NCI-H2196 treated with DMSO at 0.1 percent for 48 hours (cell line): ENCODE measurements at regions not wholly inside any gene's neighbourhood (a gene's known extent, or its start where the extent isn't known, plus 50 kb on each side); places are given as distances from the start of the nearest gene placed in this dataset.

ENCODE experiments used
- DNase-seq: peaks from one replicate; lab custom pipeline; 2025; ENCODE audit not compliant: unreplicated experiment; lab: John Stamatoyannopoulos, UW

DNA sequence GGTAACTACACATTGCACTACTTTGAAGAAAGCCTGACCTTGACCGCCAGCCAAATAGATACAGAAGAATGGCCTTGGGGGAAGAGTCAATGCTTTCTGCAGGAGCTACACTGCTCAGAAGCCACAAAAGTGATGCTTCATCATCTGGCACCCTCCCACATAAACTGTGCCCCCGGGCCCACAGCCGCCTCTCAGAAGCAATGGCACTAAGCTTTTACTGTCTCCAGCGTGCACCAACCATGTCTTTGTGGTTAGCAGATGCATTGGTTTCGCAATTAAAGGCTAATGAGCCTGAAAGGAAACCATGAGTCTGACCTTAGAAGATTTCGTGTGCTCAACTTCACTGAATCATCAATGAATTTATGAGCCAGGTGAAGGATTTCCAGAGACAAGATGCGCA, 209.4 kb upstream of the TRIB2 start:
- no peak for DNase-seq

DNA sequence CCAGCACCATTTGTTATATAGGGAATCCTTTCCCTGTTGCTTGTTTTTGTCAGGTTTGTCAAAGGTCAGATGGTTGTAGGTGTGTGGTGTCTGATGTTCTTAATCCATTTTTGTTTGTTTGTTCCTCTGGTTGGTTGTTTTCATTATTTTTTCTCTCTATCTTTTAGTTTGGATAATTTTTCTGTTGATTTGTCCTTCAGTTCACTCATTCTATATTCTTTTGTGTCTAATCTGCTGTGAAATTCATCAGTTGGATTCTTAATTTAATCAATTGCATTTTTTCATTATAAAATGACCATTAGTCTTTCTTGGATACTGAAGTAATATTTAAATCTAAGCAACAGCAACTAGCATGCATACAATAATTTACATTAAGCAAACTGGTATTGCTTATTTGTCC, 206.7 kb upstream of the TRIB2 start:
- no peak for DNase-seq

DNA sequence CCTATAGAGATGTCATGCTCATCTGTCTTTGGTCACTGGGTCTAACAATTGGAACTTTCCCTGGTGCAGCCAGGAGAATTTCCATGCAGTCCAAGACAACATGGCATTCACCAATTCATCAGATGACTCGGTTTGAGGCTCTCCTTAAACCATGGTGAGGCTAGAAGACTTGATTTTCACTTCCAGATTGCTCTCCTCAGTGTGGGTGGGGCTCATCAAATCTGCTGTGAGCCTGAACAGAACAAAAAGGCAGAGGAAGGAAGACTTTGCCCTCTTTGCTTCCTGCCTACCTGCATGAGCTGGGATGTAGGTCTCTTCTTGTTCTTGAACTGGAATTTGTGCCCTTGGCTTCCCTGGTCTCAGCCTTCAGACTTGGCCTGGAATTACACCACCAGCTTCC, 203.4 kb upstream of the TRIB2 start:
- DNase-seq, result no peak

DNA sequence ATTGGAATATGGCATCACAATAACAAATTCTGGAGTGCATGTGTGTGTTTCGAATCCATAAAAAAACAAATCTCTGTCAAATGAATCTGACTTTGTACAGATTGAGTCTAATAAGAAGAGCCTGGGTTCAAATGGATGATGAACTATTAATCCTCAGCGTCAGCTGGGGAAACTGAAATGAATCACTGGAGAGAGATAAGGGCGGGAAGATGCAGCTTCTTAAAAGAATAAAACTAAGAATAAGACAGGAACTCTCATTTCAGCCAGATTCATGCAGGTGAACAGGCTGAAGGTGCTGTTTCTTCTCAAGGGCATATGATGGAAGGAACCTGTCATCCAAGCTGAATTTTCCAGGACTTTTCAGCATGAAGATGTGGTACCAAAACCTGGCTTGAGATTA, 202.6 kb upstream of the TRIB2 start:
- DNase-seq, result no peak

DNA sequence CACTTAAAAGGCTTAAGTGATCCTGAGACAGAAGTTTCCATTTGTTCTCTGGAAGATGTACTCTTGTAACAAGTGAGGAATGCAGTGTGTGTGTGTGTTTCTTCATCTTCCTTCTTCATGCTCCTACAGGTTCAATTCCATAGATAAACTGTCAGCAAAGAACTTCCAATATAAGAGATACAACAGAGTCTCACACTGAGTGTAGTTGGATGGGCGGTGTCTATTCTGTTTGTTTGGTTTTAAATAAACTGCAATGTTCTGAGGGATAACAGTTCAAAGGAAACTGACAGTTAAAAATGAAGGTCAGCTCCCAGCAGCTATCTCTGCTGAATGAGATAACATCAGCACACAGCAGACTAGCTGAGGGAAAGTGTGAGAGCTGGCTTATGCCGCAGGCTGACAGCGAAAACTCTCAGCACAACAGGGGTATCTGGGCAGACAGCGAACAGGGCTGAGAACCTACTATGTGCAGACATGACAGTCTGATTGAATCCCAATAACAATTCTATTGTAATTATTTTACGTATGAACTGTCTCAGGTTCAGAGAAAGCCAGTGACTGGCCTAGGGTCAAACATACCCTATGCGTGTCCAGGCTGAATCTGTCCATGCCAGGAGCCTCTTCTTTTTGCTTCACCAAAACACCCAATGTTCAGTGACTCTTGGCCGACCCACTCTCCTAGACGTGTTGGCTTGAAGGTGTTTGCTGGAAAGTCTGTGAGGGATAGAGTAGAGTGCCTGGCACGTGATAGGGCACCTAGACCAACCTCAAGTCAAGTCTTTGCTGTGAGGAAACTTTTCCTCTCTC, 201.9 kb upstream of the TRIB2 start:
- DNase-seq, result no peak

DNA sequence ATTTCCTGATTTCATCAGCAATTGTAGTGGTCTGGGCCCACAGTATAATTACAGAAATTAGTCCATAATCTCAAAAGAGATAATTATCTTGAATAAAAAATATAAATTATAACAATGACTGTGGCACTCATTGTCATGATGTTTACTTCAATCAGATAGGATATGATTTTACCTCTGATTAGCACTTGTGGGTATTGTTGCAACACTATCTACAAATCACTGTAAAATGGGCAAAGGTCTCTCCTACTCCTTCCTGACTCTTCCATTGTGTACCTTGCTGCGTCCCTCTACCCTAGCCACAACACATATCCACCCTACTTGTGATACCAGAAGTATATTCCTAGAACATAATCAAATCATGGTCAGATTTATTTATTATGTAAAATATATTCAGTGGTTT, 200.9 kb upstream of the TRIB2 start:
- DNase-seq, result no peak

DNA sequence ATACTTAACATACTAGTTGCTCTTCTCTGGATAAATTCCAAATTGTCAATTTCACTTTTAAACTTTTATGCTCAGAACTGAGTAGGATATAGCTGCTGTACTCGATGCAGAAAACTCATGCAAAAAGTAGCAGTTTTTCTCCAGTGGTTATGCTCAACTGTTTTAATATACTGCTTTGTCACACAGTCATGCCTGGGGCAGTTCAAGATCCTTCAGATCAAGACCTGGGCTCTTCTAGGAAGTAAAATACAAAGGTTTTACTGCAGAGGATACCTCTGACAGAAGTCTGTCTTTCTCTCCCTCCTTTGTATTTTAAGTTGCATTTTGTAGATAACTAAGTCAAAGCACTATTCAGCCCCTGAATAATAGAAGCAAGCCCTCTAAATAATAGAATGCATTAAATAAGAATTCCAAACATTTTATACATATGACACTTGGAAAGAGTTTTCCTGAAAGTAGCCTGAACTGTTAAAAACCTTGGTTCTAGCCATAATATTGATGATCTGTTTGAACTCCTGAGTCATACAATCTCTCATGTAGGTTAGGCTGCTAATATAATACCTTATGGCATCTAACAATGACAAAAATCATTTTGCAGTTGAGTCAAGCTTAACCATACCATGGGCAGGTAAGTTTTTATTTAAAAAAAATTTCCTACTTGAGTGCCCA, 183.3 kb upstream of the TRIB2 start:
- no peak for DNase-seq

DNA sequence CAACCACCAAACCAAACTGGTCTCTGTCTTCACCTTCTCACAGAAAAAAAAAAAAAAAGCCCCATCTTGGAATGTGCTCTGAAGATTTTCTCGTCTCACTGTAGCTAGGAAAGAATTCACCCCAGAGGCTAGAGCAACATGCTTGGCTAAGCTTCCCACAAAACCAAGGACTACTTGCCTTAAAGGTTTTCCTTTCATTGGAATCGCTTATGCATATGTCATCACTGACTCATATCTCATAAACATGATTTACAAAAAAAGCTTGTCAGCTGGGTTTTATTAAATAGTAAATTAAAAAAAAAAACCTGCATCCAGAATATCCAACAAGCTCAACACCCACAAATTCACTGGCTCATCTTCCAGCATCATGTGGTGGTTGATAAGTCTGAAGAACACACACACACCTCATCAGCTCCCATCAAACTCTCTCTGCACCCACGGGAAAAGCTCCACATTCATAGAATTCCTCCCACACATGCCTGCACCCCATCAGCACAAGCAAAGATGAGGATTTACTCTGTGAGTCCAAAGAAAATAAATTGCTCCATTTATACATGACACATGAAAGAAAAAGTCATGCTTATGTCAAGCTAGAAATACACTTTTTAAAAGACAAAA, 182.0 kb upstream of the TRIB2 start:
- DNase-seq, result no peak

DNA sequence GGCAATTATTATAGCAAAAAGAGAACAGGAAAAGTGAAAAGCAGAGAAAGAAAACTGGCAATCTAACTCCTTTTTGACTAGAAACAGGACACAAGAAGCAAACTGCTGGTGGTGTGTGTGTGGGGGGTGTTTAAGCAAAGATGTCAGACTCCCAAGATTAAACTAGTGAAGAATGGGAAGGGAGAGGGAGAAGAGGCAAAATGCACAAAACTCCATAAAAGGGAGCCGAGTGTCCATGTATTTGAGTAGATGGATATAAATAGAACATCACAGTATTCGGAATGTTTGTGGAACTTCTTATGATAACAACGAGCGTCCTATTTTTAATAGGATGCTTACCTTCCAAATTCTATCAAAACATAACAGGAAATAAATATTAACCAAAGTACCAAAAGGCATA, 179.8 kb upstream of the TRIB2 start:
- no peak for DNase-seq

DNA sequence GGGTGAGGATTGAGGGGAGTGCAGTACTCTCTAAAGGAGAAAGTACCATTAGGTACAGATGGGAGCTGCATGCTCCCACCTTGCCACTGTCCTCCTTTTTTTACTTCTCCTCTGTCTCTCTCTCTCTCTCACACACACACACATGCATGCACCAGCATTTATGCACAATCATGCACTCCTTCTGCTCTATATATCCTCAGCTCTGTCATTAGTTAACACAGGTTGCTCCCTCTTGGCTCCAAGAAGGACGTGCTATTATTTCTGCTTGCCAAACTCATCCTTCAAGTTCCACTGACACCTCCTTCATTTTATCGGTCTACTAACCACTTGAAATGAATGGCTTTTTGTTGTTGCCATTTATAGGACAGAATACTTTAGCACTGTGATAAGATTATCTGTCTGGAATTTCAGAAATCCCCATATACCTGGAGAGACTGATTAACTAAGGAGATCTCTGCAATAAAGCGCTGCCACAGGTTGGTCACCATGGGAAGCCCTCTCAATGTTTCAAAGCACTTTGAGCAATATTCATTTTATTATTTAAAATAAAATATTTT, 178.5 kb upstream of the TRIB2 start:
- DNase-seq, result no peak

DNA sequence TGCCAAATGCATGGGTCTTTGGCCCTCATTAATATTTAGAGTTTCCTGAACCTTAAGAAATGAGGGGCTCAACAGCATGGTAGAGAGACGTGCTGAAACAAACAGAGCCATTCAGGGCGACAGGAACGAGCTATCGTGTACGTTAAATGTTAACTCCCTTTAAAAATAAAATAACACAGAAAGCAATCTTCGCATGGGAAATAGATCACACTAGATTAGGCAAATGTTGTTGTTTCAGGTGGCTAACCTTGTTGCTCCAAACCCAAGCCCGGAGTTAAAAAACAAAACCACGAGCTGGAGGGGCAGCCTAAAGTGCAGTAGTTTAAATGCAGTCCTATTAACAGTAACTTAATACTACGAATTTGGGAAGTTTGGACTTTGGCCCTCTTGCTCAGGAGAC, 177.4 kb upstream of the TRIB2 start:
- DNase-seq, result no peak

DNA sequence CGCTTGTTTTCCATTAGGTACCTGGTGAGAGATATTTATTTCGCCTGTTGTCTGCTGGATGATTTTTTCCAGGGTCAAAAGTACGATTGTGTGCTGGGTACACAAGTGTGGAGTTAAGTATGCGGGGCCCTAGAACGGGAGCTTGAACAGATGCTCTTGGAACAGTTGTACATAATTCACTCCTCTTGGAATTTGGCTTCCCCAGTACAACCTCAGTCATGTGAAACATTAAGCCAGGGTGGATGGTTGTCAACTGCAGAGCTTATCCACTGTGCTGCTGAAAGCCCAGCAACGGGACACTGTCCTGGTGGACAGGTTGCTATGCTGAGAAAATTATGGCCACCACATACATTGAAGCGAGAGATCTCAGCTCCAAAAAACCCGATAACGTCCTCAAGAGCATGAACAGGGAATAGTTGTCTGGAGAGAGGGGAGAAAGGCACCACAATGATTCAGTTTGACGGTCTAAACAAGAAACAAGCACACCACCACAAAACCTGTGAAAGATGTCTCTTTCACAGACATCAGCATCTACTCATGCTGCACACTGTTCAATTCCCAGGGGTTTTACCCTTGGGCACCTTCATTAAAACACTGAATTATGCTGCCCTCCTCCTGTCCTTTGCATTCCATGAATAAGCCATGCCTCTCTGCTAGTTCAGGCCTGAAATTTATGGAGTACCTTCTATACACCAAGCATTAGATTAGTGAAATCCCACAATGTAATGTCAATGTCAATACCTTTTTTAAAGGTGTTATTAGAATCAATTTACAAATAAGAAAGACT, 176.8 kb upstream of the TRIB2 start:
- DNase-seq, result no peak

DNA sequence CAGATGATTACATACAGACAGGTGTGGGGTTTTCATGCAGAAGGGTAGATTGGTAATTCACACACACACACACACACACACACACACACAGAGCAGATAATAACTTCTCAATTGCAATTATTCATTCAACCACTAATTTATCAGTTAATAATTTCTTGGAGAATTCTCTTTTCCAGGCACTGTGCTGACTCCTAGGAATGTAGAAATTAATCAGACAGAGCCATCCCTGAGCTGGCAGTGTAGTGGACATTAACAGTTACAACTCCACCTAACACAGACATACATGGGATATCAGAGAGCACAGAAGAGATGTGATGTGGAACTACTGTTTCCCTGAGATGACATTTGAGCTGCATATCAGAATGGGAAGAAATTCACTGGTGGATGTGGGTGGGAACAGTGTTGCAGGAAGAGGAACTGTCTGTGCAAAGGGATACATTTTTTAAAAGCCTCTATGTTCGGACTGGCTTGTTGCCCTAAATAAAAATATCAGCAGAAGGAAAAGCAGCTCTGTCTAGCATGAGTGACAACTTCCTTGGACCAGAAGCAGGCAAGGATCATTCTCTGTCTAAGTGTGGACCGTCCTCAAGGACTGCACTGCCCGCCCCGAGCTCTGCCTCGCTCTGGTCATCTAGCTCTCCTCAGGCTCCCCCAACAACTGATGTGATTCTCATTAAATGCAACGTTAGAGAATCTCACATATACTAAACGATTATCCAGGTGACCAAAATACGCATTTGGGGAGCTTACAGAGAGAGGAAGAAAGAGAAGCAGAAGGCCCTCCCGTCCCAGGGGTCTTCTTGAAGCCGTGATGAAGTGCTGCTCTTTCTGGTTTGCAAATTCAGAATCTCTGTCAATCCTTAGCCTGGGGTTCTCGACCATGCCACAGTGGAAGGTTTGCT, 173.4 kb upstream of the TRIB2 start:
- no peak for DNase-seq

DNA sequence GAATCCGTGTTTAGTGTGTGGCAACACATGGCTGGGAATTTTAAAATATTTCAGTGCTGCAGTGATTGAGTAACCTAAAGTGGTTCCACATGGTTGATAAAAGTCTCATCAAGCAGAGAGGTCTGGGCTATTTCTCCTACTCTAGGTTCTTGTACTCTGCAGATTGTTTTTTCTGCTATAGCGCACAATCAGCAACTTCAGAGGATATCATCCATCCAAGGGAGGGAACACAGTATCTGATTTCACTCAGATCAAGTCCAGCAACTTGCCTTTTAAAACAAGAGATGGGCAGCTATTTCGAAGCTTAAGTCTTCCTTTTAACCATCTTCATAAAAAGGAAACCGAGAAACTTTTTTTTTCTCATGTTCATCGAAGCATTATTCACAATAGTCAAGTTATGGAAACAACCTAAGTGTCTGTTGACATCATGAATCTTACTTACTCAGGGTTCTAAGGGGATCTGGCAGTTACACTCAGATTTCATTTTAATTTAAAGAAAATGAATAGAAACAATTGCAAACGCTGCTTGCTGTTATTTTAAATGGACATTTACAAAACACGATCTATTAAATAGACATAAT, 172.7 kb upstream of the TRIB2 start:
- DNase-seq, result no peak

DNA sequence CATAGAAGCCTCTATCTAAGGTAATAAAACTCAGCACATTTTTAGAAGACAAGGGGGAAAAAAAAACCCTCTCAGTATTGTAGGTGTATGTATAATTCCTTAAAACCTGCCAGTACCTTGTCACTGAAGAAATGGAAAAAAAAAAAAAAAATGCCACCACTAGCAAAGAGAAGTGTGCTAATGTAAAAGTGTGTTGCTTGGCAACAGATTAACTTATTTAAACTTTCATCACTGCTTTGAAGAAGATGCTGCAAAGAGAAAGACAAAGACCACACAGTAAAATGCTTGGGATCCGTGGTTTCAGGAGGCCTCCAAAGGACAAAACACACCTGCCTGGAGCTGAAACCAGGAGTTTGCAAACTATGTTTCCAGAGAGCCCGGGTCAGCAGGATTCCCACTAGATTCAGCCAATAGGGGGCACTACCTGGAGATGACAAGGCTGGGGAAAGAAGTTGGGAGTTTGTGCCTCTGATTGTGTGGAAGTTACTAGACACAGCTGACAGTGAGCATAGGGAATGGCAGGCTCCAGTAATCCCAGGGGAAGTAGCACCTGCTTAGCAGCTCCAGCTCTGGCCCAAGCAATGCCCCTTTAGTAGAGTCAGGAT, 169.1 kb upstream of the TRIB2 start:
- no peak for DNase-seq

DNA sequence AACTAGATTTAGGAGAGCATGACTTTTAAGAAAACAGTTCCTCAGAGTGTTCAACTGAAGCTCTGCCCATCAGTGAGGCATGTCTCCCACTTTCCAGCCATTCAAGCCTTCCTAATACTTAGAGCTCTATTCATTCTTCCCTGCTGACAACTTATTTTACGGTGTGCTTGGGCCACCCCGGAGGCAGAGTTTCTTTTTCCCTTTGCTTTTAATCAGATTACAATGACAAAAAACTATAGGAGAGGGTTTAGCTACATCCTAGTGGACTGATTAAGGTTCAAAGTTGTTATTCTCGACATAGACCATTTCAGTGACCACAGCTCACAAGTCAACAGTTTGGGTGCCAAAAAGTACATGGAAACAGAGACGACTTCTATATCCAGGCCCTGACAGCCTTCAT, 167.8 kb upstream of the TRIB2 start:
- no peak for DNase-seq

DNA sequence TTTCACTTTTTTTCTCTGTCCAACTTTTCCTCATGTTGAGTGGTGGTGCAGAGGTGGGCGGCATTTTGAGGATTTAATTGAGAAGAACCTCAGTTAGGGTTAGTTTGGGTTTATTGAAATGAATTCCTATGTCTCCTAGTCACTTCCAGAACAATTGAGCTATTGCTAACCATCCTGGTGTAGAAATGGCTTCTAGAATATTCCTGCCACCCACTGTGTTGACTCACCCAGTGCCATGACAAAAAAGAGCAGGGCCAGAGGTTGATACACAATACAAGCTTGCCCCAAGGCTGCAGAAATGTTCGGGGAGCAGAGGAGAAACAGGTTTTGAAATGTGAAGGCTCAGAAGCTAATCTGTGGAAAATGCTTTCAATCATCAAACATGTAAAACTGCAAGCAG, 167.1 kb upstream of the TRIB2 start:
- DNase-seq, result no peak

DNA sequence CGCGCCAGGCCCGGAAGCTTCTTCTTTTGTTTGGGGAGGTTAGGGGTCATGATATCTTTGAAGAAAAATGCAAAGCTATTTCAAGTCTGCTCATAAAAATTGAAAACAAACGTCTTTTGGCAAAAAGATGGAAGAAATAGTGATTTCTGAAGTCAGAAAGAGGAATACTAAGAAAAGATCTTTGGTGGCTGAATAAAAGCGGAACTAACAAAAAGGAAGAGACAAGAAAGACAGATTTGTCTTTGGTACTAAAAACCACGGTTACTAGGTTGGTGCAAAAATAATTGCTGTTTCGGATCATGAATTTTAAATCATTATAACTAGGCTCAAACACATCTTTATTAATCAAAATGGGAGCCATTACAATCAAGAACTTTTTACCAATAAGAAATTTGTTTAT, 164.6 kb upstream of the TRIB2 start:
- DNase-seq, result no peak

DNA sequence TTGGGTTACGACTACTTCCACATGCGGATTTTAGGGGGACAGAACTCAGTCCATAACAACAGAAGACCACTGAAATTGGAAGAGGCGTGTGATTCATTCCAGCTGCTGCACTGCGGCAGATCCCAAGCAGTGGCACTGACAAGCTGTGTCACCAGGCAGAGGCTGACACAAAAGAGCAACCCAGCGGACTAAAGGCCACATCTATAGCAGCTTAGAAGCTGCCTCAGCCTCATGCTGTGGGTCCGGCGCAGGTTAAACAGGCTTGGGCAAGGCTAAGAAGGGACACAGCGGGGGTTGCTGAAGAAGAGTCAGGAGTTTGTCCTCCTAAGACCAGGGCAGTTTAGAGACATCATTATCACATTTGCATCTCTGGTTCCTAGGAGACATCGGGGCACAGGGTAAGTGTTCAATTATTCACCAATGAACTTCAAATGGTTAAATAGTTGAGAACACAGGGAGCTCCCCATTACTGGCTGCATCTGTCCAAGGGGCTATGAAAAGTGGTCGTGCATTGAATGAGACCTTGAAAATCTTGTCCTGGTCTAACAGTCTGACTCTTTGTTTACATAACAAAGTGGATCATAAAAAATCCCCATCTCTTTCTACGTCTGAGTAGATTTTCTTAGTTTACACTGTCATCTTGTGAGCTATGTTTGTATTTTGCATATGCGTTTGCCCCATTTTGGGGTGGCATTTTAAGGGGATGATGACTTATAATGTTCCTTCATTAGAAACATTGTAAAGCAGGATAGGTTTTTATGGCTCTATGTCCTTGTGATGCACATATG, 162.3 kb upstream of the TRIB2 start:
- no peak for DNase-seq
